EL (cell line): ENCODE measurements at regions not wholly inside any gene's neighbourhood (a gene's known extent, or its start where the extent isn't known, plus 50 kb on each side); places are given as distances from the start of the nearest gene placed in this dataset.
"Not testable (repeated sequence)": the region's sequence is repeated elsewhere in the genome, so short reads cannot be mapped to it uniquely, and the experiment has no call there.

Source experiments
- DNase-seq: peaks from one replicate; pipeline ENCODE4 v3.0.0-alpha.2; 2016

GRCh38 chr2:7730990-7731389 lies 813.8 kb downstream of the RNF144A start:
- no peak for DNase-seq

GRCh38 chr2:7732497-7732896 lies 815.3 kb downstream of the RNF144A start:
- DNase-seq = no peak

GRCh38 chr2:7736646-7737305 lies 819.6 kb downstream of the RNF144A start:
- peak; percentile 49 for DNase-seq

GRCh38 chr2:7738596-7738995 lies 821.4 kb downstream of the RNF144A start:
- DNase-seq = no peak

GRCh38 chr2:7740114-7740513 lies 822.9 kb downstream of the RNF144A start:
- no peak for DNase-seq

GRCh38 chr2:7742301-7742700 lies 825.1 kb downstream of the RNF144A start:
- DNase-seq = no peak

- DNase-seq = peak; percentile 16
Observed at GRCh38 chr2:7744827-7745226, 827.6 kb downstream of the RNF144A start.

GRCh38 chr2:7745369-7745768 lies 828.2 kb downstream of the RNF144A start:
- no peak for DNase-seq

- peak; percentile 35 for DNase-seq
Observed at GRCh38 chr2:7748717-7749415, 831.7 kb downstream of the RNF144A start.

- no peak for DNase-seq
Observed at GRCh38 chr2:7749895-7750559, 832.8 kb downstream of the RNF144A start.

- no peak for DNase-seq
Observed at GRCh38 chr2:7752291-7752690, 835.1 kb downstream of the RNF144A start.

GRCh38 chr2:7753777-7754176 lies 836.6 kb downstream of the RNF144A start:
- no peak for DNase-seq

GRCh38 chr2:7755879-7756278 lies 838.7 kb downstream of the RNF144A start:
- DNase-seq = no peak

- DNase-seq = peak; percentile 7
Observed at GRCh38 chr2:7758073-7758759, 841.0 kb downstream of the RNF144A start.

GRCh38 chr2:7759898-7760297 lies 842.7 kb downstream of the RNF144A start:
- DNase-seq = no peak

- not testable (repeated sequence) for DNase-seq
Observed at GRCh38 chr2:7763418-7763817, 846.2 kb downstream of the RNF144A start.

- no peak for DNase-seq
Observed at GRCh38 chr2:7765236-7765635, 848.0 kb downstream of the RNF144A start.

GRCh38 chr2:7766088-7766722 lies 849.0 kb downstream of the RNF144A start:
- no peak for DNase-seq

GRCh38 chr2:7766978-7767565 lies 849.9 kb downstream of the RNF144A start:
- no peak for DNase-seq

- DNase-seq = no peak
Observed at GRCh38 chr2:7767902-7768301, 850.7 kb downstream of the RNF144A start.

GRCh38 chr2:7771781-7772180 lies 854.6 kb downstream of the RNF144A start:
- DNase-seq = no peak
